HG03025 (cell line): ENCODE measurements at regions not wholly inside any gene's neighbourhood (a gene's known extent, or its start where the extent isn't known, plus 50 kb on each side); places are given as distances from the start of the nearest gene placed in this dataset.
"Not testable (repeated sequence)": the region's sequence is repeated elsewhere in the genome, so short reads cannot be mapped to it uniquely, and the experiment has no call there.

ENCODE experiments used
- ATAC-seq: cut with Tn5 transposase; IDR thresholded peaks from one replicate; pipeline ENCODE4 v1.9.1; 2021; ENCODE audit warnings: mild to moderate bottlenecking, moderate library complexity; ENCODE audit not compliant: unreplicated experiment, low FRiP score

DNA sequence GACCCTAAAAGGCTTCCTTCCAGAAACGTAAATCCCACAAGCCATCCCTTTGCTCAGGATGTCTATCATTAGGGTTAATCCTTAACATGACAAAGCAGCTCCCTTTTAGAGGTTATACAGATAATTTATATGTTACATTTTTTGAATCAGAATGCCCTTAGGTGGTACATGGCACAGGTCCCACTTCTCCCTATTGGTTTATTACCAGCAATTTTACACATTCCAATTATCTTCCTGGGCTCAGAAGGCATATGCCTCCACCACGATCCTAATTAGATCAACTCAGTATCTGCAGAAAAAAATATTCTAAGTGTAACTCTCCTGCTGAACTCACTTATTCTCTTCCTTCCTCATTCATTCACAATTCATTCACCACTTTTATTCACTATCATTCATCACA is 507.0 kb upstream of the MAP2 start:
- ATAC-seq = no peak

DNA sequence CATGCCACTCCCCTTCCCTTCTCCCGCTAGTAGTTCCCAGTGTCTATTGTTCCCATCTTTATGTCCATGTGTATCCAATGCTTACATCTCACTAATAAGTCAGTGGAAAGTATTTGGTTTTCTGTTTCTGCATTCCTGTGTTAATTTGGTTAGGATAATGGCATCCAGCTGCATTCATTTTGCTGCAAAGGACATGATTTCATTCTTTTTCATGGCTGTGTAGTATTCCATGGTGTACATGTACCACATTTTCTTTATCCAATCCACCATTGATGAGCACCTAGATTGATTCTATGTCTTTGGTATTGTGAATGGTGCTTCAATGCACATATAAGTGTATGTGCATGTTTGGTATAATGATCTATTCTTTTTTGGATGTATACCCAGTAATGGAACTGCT is 502.5 kb upstream of the MAP2 start:
- ATAC-seq = not testable (repeated sequence)

DNA sequence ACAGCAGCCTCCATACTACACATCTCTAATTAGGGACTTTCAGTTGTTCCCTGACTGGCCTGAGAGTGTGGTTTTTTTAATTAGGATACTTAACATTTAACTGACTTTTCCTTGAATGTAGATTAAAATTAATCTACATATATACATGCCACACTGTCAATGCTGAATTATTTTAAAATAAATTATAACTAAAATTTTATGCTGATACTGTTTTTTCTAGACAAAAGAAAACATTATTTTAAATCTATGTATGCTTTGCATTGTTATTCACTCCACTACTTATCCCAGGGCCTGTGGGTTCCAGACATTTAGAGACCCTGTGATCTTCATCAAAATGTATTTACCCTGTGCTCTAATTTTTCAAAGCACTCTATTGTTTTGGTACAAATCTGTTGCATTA is 496.0 kb upstream of the MAP2 start:
- no peak for ATAC-seq

DNA sequence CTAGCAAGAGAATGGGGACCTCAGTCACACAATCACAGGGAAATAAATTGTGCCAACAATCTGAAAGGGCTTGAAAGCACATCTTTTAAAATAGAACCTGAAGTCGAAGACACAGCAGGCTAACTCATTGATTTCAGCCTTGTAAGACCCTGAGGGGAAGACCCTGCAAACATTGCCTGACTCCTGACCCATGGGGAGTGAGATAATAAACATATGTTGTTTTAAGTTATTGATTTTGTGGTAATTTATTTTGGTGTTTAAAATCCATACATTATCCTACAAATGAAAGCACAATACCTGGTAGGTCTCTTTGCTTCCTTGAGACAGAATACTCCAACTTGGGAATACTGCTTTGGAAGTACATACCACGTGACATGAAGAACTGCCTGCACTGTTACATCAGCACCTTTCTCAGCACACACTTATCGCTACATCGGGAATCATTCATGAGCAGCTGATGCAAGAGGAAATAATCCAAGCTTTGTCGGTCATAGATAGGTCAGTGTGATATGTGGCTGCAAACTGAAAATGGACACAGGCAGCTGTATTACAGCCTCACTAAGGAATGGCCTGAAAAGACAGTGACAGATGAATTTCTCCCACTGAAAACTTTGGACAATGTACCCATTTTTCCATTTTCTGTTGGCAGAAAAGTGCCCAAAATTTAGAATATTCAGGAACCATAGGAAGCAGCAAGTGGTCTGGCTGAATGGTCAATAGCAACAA is 494.5 kb upstream of the MAP2 start:
- ATAC-seq = no peak

DNA sequence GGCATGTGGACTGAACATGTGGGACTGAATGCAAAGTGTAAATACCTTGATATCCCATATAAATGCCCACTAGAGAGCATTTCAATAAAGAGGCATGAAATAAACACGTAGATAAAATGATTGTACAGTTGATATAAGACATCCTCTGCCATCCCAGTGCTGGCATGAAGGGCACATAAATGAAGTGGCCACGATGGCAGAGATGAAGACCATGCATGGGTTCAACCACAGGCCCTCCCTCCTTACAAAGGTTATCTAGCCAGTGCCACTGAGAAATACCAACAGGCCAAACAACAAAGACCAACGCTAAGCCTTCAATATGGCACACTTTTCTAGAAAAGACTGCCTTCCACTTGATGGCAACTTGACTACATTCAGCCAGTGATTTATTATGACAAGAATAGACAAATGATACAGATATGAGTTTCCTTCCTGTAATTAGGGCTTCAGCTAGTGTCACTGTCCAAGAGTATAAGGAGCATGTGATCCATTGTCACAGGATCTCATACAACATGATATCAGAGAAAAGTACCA is 493.9 kb upstream of the MAP2 start:
- no peak for ATAC-seq

DNA sequence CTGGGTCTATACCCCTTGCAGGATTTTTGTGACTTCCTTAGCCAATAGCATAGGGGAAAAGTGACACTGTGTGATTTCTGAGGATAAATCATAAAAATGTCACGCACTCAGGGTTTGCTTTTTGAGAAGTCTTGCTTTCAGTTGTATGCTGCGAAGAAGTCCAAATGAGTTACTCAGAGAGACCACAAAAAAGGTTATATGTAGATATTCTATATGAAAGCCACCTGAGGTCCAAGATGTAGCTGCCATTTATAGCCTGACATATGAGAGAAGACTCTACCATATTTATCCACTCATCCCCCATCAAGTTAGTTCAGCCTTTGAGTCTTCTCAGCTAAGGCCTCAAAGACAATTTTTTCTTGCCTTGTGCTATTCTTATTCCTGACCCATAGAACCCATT is 488.3 kb upstream of the MAP2 start:
- ATAC-seq = no peak

DNA sequence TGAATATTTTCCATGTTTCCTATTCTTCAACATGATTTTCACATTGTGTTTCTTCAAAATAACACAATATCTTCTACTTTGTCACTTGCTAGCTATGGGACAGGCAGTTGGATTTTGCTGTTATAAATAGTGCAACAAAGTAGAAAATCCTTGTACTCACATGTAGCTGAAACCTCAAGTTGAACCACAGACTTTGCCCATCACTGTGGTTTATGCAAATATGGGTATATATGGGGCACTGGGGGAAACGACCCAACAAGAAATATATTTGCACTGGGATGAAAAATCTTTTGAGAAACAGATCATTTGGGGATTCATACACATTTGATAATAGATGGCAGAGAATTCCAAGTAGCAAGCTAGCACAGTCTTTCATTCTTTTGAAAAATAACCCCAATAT is 486.3 kb upstream of the MAP2 start:
- no peak for ATAC-seq

DNA sequence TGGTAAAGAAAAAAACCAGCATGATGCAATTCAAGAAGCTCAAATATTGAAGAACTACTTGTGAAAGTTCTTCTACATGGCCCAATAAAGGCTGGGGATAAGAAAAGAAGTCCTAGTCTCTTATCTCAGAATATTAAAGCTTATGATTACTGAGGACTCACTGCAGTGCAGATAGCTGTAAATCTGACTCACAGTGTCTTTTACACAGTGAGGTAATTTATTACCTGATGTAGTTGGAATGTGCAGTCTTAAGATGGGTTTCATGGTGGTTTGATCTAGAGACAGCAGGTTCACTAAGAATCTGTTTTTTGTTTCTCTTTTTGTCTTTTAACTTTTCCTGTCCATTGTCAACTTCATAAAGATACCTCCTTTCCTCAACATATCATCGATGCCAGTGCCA is 484.0 kb upstream of the MAP2 start:
- no peak for ATAC-seq

DNA sequence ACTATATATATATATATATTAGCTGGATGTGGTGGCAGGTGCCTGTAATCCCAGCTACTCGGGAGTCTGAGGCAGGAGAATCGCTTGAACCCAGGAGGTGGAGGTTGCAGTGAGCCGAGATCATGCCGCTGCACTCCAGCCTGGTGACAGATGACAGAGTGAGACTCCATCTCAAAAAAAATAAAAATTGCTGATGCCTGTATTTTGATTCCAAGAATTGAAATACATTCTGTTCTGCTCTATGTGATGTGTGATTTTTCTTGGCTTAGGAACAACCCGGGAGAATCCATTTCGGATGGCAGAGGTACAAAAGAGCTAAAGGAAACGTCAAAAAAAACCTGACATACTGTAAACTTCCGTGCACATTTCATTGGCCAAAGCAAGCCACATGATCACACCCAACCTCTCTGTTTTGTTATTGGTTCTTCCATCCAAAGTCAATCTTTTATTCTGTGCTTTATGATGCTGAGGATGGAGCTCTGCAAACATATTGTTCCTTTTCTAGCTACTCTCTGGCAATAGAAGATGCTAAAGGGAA is 478.1 kb upstream of the MAP2 start:
- no peak for ATAC-seq

DNA sequence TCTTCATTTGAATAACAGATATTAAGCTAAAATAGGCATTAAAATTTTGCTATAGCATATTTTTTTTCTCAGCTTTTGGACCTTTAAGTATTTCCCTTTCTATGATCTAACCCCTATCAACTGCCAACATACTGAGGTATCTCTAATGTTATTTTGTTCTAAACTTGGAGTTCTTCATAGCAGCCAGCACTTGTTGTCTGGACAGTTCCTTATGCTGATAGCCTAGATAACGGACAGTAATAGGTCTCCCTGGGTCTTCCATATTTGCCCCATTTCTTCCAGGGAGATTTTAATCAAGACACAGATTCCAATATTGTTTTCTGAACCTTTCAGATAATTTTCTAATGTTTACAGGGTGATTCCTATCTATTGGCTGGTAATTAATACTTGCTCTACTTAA is 475.8 kb upstream of the MAP2 start:
- ATAC-seq = no peak

DNA sequence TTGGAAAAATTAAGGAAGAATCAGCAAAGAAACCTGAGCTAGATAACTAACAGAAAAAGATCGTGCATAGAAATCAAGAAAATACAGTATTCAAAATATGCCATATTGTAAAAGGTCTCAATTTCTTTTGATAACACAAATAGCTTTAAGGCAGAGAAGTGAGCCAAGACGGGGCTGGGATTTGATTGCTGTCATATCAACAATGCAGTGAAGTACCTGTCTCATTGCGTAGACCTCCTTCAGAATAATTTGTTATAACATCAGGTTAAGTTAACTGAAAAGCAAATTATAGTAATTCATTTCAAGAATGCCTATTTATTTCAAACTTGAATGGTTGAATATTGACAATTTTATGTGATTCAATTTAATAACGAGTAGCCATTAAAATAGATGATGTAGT is 453.8 kb upstream of the MAP2 start:
- ATAC-seq = no peak

DNA sequence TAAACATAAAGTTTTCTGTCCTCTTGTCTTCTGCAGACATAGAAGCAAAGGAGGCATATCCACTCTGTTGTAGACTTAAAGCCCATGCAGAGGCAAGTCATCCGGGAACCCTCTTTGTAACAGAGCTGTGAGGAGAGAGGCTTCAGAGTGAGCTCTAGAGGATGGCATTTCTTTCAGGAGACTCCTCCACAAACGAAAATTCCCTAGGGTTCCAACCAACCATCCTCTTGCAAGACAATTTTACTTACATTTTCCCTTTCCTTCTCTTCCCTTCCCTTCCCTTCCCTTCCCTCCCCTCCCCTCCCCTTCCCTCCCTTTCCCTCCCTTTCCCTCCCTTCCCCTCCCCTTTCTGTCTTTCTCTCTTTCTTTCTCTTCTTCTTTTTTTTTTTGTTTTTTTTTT is 446.3 kb upstream of the MAP2 start:
- ATAC-seq = no peak

DNA sequence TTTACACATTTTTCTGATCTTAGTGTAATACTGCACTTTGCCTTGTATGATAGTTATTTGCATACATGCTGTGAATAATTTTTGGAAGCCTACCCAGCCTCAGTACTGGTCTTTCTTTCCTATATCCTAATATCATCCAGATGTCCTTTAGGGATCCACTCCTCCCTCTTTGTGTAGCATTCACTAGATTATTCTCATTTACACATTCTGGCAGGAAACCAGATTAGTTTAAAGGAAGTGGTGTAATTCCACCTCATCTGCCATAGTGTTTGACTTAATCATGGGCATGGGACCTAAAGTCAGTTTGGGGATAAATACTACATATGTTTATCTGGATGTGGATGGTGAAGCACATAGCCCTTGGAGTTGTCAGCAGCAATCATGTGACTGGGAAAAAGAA is 444.9 kb upstream of the MAP2 start:
- ATAC-seq = no peak

DNA sequence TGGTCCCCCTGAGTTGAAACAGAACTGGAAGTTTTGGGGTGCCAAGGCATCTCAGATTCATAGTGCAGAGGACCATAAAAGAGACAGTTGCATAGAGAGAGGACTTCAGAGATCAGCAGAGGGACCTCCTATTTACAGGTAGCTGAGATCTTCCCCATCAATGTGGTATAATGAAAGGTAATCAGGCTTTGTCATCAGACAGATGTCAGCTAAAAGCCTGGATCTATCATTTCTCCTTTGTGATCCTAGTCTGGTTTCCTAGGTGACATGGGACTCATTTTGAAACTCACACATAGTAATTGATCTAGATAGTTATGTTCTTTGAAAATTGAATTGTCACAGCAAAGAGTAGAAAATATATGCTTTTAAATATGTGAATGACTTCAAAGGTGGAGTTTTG is 443.5 kb upstream of the MAP2 start:
- ATAC-seq = no peak

DNA sequence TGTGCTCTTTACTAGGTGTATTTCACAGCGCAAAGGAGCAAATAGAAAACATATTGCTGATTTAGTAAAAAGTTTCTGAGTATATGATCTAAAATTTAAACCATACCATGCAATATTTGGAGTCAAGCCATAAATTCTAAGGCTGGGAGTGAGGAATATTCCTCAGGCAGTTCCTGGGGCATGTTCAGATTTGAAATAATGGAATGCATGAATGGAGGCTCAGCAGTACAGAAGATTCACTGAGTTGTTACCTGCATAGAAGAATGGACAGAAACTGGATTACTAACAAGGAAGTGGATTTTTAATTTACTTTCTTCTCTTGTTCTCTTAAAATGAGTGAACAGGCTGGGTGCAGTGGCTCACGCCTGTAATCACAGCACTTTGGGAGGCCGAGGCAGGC is 441.0 kb upstream of the MAP2 start:
- ATAC-seq = no peak

DNA sequence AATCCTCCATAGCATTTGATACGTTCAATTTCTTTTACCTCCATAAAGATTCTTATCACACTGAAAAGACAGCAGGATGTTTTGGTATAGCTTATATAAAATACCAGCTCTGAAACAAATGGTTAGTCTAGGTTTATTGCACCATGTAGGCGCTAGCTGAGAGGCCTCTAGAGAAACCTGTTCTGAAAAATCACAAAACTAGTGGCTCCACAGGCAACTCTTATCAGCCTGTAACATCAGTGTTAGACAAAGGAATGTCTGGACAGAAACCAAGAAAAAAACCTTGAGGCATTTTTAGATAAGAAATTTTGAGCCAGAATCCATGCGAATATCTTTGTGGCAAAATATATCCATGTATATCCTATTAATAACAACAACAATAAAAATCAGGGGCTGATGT is 440.4 kb upstream of the MAP2 start:
- ATAC-seq = no peak

DNA sequence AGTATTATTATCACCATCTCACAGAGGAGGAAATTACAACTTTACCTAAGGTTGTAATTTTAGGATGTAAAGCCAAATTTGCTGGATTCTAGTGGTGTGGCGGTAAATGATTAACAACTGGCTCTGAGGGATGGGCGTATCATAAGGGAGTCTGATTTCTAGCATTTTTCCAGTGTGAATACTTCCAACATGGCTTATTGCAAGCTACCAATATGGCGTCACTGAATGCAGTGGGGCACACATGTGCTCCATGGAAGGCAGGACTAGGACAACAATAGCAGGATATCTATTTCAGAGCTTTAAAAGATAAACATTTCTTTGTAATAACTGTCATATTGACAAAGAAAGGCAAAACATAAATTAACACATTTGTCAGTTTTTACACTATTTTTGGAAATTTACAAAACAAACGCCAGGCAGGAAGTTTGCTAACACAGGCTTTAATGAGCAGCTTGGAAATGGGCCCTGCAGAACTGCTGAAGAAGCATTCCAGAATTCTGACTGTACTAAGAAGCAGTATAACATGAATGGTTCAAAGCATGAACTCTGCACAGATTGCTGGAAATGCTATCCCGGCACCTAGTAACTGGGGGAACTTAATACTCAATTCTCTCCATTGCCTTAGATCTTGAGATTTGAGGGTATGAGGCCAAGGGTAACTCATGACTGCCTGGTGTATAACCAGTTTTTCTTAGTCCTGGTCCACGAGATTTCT is 439.3 kb upstream of the MAP2 start:
- no peak for ATAC-seq

DNA sequence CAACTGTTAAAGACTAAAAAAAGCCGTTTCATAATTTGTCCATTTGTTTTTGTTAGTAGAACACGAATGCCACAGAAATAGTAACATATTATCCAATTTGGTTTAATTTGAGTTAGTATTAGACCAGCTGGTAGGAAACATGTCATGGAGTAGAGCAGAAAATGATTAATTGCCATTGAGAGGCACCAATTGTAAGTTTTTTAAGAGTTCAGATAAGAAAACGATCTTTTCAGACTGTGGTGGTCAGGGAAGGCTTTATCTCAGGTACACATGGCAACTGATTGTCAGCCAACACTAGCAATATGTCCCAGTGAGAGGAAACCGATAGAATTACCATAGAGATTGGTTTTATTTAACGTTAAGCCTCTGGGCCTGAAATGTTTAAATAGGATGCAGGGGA is 438.2 kb upstream of the MAP2 start:
- no peak for ATAC-seq

DNA sequence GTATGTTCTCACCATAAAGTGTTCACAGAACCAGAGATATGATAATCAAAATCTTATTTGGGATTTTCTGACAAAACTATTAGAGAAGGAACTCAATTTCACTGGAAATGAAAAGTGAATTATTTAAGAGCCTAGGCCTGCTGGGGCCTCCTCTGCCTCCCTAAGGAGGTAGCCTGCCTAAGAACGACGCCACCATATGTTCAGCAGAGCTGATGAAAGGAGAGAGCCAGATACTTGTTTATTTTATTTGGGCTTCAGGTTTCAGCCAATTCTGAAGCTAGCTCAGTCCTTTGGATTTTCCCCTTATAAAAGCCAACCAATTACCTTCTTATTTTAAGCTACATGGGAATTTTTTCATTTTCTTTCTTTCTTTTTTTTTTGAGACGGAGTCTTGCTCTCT is 433.1 kb upstream of the MAP2 start:
- ATAC-seq = no peak

DNA sequence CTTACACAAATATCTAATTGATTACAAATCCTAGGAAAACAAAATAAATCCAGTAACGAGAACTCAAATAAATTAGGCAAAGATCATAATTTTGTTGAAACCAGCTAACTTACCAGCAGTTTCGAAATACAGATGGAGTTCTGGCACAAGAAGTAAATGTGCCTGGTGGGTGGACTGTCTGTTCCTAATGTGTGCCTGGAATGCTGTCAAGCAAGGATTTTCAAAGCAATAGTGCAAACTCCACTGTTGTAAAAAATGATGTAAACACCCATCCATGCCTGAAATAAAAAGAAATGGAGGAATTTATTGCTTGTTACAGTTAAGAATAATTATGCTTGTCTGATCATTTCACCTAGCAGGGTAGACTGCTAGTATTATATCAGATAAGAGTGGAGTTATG is 423.9 kb upstream of the MAP2 start:
- no peak for ATAC-seq

DNA sequence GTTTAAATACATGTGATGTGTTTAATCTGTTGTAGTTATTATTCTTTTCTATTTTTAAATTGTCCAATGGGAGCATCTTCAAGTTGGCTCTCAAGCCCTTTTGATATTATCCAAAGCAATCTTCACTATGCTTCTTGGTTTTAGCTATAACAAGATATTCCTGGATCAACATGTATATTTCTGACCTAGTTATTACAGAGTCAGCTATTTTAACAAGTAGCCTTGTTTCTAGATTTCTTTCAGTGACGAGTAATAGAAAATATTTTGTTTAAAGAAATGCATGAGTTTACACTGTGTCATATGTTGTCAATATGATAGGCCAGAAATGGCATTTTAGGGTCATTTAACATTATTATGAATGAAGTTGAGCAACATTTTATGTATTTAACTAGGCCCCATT is 421.8 kb upstream of the MAP2 start:
- no peak for ATAC-seq

DNA sequence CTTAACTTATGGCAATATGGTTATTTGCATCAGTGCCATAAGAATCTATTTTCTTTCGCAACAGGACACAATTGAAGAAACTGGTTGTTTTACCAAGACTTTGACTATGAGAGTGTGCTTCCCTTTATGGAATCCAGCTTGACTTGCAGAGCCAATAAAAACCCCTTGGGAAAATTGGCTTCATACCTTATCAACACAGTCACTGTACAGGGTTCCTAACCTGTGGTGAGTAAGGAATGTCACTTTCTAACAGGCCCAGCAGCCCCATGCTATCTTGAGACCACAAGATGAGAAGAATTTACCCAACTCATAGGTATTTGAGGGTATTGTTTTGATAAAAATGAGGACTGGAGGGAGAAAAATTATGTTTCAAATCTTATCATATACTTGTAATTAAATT is 418.5 kb upstream of the MAP2 start:
- ATAC-seq = no peak
